SU-DHL-6 (cell line): ENCODE measurements at regions not wholly inside any gene's neighbourhood (a gene's known extent, or its start where the extent isn't known, plus 50 kb on each side); places are given as distances from the start of the nearest gene placed in this dataset.

Experiments
- H2AFZ ChIP-seq: fragments of 200-600 bp; sonication (generic); 2 replicates; pipeline ENCODE4 v1.6.1; 2014; ENCODE audit warnings: low read depth, mild to moderate bottlenecking, moderate library complexity, mixed read lengths, antibody characterized with exemption, low read length; ENCODE audit not compliant: severe bottlenecking
- H3F3A ChIP-seq: fragments of 200-600 bp; shearing (Covaris generic); 2 replicates; pipeline ENCODE4 v1.6.0; 2016; ENCODE audit warnings: antibody characterized with exemption, mild to moderate bottlenecking; ENCODE audit not compliant: insufficient read depth
- H3K27ac ChIP-seq: fragments of 200-600 bp; sonication (generic); 2 replicates; pipeline ENCODE4 v1.5.1; 2016; ENCODE audit warnings: low read depth, mild to moderate bottlenecking, low read length, moderate library complexity, mixed read lengths
- H3K27me3 ChIP-seq: fragments of 200-600 bp; sonication (generic), shearing (Covaris generic); 2 replicates; pipeline ENCODE4 v1.6.0; 2014; ENCODE audit warnings: mild to moderate bottlenecking, low read length
- H3K36me3 ChIP-seq: fragments of 200-600 bp; sonication (generic); 2 replicates; pipeline ENCODE4 v1.6.1; 2014; ENCODE audit warnings: mild to moderate bottlenecking, low read length, mixed read lengths
- H3K4me2 ChIP-seq: fragments of 300-600, 200-600 bp; shearing (Covaris generic), sonication (generic); 2 replicates; pipeline ENCODE4 v1.6.0; 2014; ENCODE audit warnings: low read length, low read depth, mild to moderate bottlenecking; ENCODE audit not compliant: poor library complexity, severe bottlenecking
- H3K4me3 ChIP-seq: fragments of 200-600 bp; sonication (generic); 2 replicates; pipeline ENCODE4 v1.5.1; 2014; ENCODE audit warnings: antibody characterized with exemption, low read length, mild to moderate bottlenecking, mixed read lengths; ENCODE audit not compliant: insufficient read depth, poor library complexity, severe bottlenecking
- H3K79me2 ChIP-seq: fragments of 200-600 bp; sonication (generic); 2 replicates; pipeline ENCODE4 v1.6.1; 2014; ENCODE audit warnings: mild to moderate bottlenecking, low read length, moderate library complexity; ENCODE audit not compliant: insufficient read depth
- H3K9ac ChIP-seq: fragments of 200-600 bp; sonication (generic); 2 replicates; pipeline ENCODE4 v1.7.0; 2014; ENCODE audit warnings: mild to moderate bottlenecking, low read length
- H3K9me2 ChIP-seq: fragments of 200-600 bp; sonication (generic); replicated peaks from 2 replicates; pipeline ENCODE4 v1.6.1; 2014; ENCODE audit warnings: low read length; ENCODE audit not compliant: insufficient read depth
- H3K9me3 ChIP-seq: fragments of 200-600 bp; sonication (generic); 2 replicates; pipeline ENCODE4 v1.6.1; 2014; ENCODE audit warnings: low read length, mixed read lengths; ENCODE audit not compliant: insufficient read depth
- H4K20me1 ChIP-seq: fragments of 200-600 bp; sonication (generic); 2 replicates; pipeline ENCODE4 v1.6.1; 2014; ENCODE audit warnings: low read depth, mild to moderate bottlenecking, antibody characterized with exemption, low read length, moderate library complexity, mixed read lengths
- CTCF ChIP-seq: fragments of 200-600 bp; sonication (generic); IDR thresholded peaks from one replicate; pipeline ENCODE4 v1.5.1; 2017; ENCODE audit warnings: antibody characterized with exemption, mild to moderate bottlenecking, low read length, moderate library complexity; ENCODE audit not compliant: insufficient read depth, poor library complexity, severe bottlenecking
- EZH2phosphoT487 ChIP-seq: fragments of 200-600 bp; sonication (generic), shearing (Covaris generic); conservative IDR thresholded peaks from 2 replicates; pipeline ENCODE4 v1.6.1; 2018; ENCODE audit warnings: mild to moderate bottlenecking, antibody characterized with exemption, low read length, moderate library complexity, mixed read lengths

- H3K4me2 ChIP-seq = no peak overlapping the region
- H3K27me3 ChIP-seq = no peaks in the 10 kb centered on the region
- H2AFZ ChIP-seq = no peak overlapping the region
- no peaks in the 10 kb centered on the region for H3F3A ChIP-seq
- no peaks in the 10 kb centered on the region for H4K20me1 ChIP-seq
- H3K9ac ChIP-seq = no peak overlapping the region
- TF ChIP-seq CTCF (no peak), EZH2phosphoT487 (no peak)
- H3K4me3 ChIP-seq = no peak overlapping the region
- H3K27ac ChIP-seq = no peak overlapping the region
- no peaks in the 10 kb centered on the region for H3K9me3 ChIP-seq
- H3K36me3 ChIP-seq = no peaks in the 10 kb centered on the region
- H3K79me2 ChIP-seq = no peaks in the 10 kb centered on the region
- no peaks in the 10 kb centered on the region for H3K9me2 ChIP-seq
Measured at GRCh38 chr15:29635513-29636098, 186.7 kb downstream of the TJP1 start.

GRCh38 chr15:29633971-29634370 lies 188.3 kb downstream of the TJP1 start:
- no peaks in the 10 kb centered on the region for H3K9me2 ChIP-seq
- H3K4me3 ChIP-seq = no peak overlapping the region
- H3K9me3 ChIP-seq = no peaks in the 10 kb centered on the region
- H3K4me2 ChIP-seq = no peak overlapping the region
- no peaks in the 10 kb centered on the region for H3F3A ChIP-seq
- no peaks in the 10 kb centered on the region for H3K27me3 ChIP-seq
- TF ChIP-seq EZH2phosphoT487 (no peak), CTCF (no peak)
- no peaks in the 10 kb centered on the region for H3K79me2 ChIP-seq
- no peaks in the 10 kb centered on the region for H4K20me1 ChIP-seq
- no peak overlapping the region for H2AFZ ChIP-seq
- no peak overlapping the region for H3K27ac ChIP-seq
- no peaks in the 10 kb centered on the region for H3K36me3 ChIP-seq
- no peak overlapping the region for H3K9ac ChIP-seq

GRCh38 chr15:29632671-29633406 lies 189.4 kb downstream of the TJP1 start:
- TF ChIP-seq EZH2phosphoT487 = no peak
- TF ChIP-seq CTCF = no peak
- H3K4me2 ChIP-seq = no peak overlapping the region
- H4K20me1 ChIP-seq = no peaks in the 10 kb centered on the region
- no peaks in the 10 kb centered on the region for H3K36me3 ChIP-seq
- H3K9me3 ChIP-seq = no peaks in the 10 kb centered on the region
- H3K4me3 ChIP-seq = no peak overlapping the region
- no peaks in the 10 kb centered on the region for H3K79me2 ChIP-seq
- H3K9ac ChIP-seq = no peak overlapping the region
- no peaks in the 10 kb centered on the region for H3K27me3 ChIP-seq
- H3F3A ChIP-seq = no peaks in the 10 kb centered on the region
- no peak overlapping the region for H3K27ac ChIP-seq
- H3K9me2 ChIP-seq = no peaks in the 10 kb centered on the region
- no peak overlapping the region for H2AFZ ChIP-seq
